ENCODE measurements at regions not wholly inside any gene's neighbourhood (a gene's known extent, or its start where the extent isn't known, plus 50 kb on each side); places are given as distances from the start of the nearest gene placed in this dataset.

DNA sequence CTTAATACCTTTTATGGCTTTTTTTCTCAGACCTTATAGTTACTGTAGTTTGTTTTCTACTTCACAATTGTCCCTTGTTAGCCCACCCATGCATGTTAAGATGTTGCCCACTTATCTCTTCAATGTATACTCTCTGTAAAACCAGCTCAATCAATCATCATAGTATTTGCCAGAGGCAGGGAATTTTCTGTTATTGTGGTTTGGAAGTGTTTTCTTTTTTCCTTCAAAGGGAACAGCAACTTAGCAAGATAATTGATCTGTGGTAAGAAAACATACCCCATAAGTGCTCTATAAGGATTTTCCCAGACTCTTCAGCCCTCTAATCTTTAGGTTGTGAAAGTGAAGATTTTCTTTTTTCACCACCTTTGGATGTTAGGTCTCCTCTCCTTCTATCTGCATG is 76.7 kb upstream of the SYT9 start:
- TF ChIP-seq, protein P1, sequence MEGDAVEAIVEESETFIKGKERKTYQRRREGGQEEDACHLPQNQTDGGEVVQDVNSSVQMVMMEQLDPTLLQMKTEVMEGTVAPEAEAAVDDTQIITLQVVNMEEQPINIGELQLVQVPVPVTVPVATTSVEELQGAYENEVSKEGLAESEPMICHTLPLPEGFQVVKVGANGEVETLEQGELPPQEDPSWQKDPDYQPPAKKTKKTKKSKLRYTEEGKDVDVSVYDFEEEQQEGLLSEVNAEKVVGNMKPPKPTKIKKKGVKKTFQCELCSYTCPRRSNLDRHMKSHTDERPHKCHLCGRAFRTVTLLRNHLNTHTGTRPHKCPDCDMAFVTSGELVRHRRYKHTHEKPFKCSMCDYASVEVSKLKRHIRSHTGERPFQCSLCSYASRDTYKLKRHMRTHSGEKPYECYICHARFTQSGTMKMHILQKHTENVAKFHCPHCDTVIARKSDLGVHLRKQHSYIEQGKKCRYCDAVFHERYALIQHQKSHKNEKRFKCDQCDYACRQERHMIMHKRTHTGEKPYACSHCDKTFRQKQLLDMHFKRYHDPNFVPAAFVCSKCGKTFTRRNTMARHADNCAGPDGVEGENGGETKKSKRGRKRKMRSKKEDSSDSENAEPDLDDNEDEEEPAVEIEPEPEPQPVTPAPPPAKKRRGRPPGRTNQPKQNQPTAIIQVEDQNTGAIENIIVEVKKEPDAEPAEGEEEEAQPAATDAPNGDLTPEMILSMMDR (IDR thresholded peaks at IDR 0.05) = no peak
- TF ChIP-seq POLR2AphosphoS5 (IDR thresholded peaks at IDR 0.05) = no peak

Measured in transverse colon (tissue), 4 donors.